ENCODE measurements at regions not wholly inside any gene's neighbourhood (a gene's known extent, or its start where the extent isn't known, plus 50 kb on each side); places are given as distances from the start of the nearest gene placed in this dataset.
"Not testable (repeated sequence)": the region's sequence is repeated elsewhere in the genome, so short reads cannot be mapped to it uniquely, and the experiment has no call there.

GRCh38 chr20:53719171-53719803, 125.6 kb upstream of the ZNF217 start:
- not testable (repeated sequence) for H3K4me1 ChIP-seq (ENCODE audit: control insufficient read depth, insufficient read depth, low read length); H3K36me3 ChIP-seq (ENCODE audit: control insufficient read depth, insufficient read depth, low read length); DNase-seq; H3K4me3 ChIP-seq (ENCODE audit: low read length); H3K9me3 ChIP-seq (ENCODE audit: control insufficient read depth, low read depth, low read length); H3K27me3 ChIP-seq (ENCODE audit: control insufficient read depth, insufficient read depth, low read length); H3K27ac ChIP-seq (ENCODE audit: low read length)
- WGBS (ENCODE audit: insufficient coverage, low lambda C conversion rate), result 100% methylated on average over 1 of the region's 8 CpGs

GRCh38 chr20:53718142-53719021, 124.7 kb upstream of the ZNF217 start:
- no peak for DNase-seq
- WGBS (ENCODE audit: insufficient coverage, low lambda C conversion rate), result 96% methylated on average over 4 of the region's 13 CpGs
- H3K27ac ChIP-seq (ENCODE audit: low read length), result no peak overlapping the region
- no peak overlapping the region for H3K4me3 ChIP-seq (ENCODE audit: low read length)
- no peaks in the 10 kb centered on the region for H3K27me3 ChIP-seq (ENCODE audit: control insufficient read depth, insufficient read depth, low read length)
- H3K9me3 ChIP-seq (ENCODE audit: control insufficient read depth, low read depth, low read length), result no peaks in the 10 kb centered on the region
- no peaks in the 10 kb centered on the region for H3K36me3 ChIP-seq (ENCODE audit: control insufficient read depth, insufficient read depth, low read length)
- no peaks in the 10 kb centered on the region for H3K4me1 ChIP-seq (ENCODE audit: control insufficient read depth, insufficient read depth, low read length)

- Histone ChIP-seq H3K36me3 (ENCODE audit: control insufficient read depth, insufficient read depth, low read length) (no peaks in the 10 kb centered on the region), H3K27ac (ENCODE audit: low read length) (no peak overlapping the region), H3K27me3 (ENCODE audit: control insufficient read depth, insufficient read depth, low read length) (no peaks in the 10 kb centered on the region), H3K4me3 (ENCODE audit: low read length) (no peak overlapping the region), H3K9me3 (ENCODE audit: control insufficient read depth, low read depth, low read length) (no peaks in the 10 kb centered on the region), H3K4me1 (ENCODE audit: control insufficient read depth, insufficient read depth, low read length) (no peaks in the 10 kb centered on the region)
- no peak for DNase-seq
- 73% methylated on average over 3 of the region's 6 CpGs for whole genome bisulfite sequencing (ENCODE audit: insufficient coverage, low lambda C conversion rate)
Observed at GRCh38 chr20:53716395-53716794, 122.8 kb upstream of the ZNF217 start.

GRCh38 chr20:53714524-53714923, 120.9 kb upstream of the ZNF217 start:
- Histone ChIP-seq H3K4me1 (ENCODE audit: control insufficient read depth, insufficient read depth, low read length) (no peaks in the 10 kb centered on the region), H3K27me3 (ENCODE audit: control insufficient read depth, insufficient read depth, low read length) (no peaks in the 10 kb centered on the region), H3K36me3 (ENCODE audit: control insufficient read depth, insufficient read depth, low read length) (no peaks in the 10 kb centered on the region), H3K27ac (ENCODE audit: low read length) (no peak overlapping the region), H3K9me3 (ENCODE audit: control insufficient read depth, low read depth, low read length) (no peaks in the 10 kb centered on the region), H3K4me3 (ENCODE audit: low read length) (no peak overlapping the region)
- no peak for DNase-seq
- no CpG with 5 or more reads among the region's 4 CpGs for WGBS (ENCODE audit: insufficient coverage, low lambda C conversion rate)

GRCh38 chr20:53713328-53714056, 119.9 kb upstream of the ZNF217 start:
- no peaks in the 10 kb centered on the region for H3K9me3 ChIP-seq (ENCODE audit: control insufficient read depth, low read depth, low read length)

GRCh38 chr20:53712212-53712977, 118.8 kb upstream of the ZNF217 start:
- DNase-seq, result no peak
- Histone ChIP-seq H3K27ac (ENCODE audit: low read length) (no peak overlapping the region), H3K9me3 (ENCODE audit: control insufficient read depth, low read depth, low read length) (no peaks in the 10 kb centered on the region), H3K36me3 (ENCODE audit: control insufficient read depth, insufficient read depth, low read length) (no peaks in the 10 kb centered on the region), H3K4me1 (ENCODE audit: control insufficient read depth, insufficient read depth, low read length) (no peaks in the 10 kb centered on the region), H3K27me3 (ENCODE audit: control insufficient read depth, insufficient read depth, low read length) (no peaks in the 10 kb centered on the region), H3K4me3 (ENCODE audit: low read length) (no peak overlapping the region)
- WGBS (ENCODE audit: insufficient coverage, low lambda C conversion rate), result no CpG with 5 or more reads among the region's 17 CpGs

More at GRCh38 chr20:53713328-53714056, 119.9 kb upstream of the ZNF217 start:
- WGBS (ENCODE audit: insufficient coverage, low lambda C conversion rate), result 90% methylated on average over 4 of the region's 17 CpGs
- DNase-seq, result no peak
- Histone ChIP-seq H3K27me3 (ENCODE audit: control insufficient read depth, insufficient read depth, low read length) (no peaks in the 10 kb centered on the region), H3K27ac (ENCODE audit: low read length) (no peak overlapping the region), H3K4me1 (ENCODE audit: control insufficient read depth, insufficient read depth, low read length) (no peaks in the 10 kb centered on the region), H3K36me3 (ENCODE audit: control insufficient read depth, insufficient read depth, low read length) (no peaks in the 10 kb centered on the region), H3K4me3 (ENCODE audit: low read length) (no peak overlapping the region)

GRCh38 chr20:53711333-53712211, 117.9 kb upstream of the ZNF217 start:
- DNase-seq, result no peak
- H3K36me3 ChIP-seq (ENCODE audit: control insufficient read depth, insufficient read depth, low read length), result no peaks in the 10 kb centered on the region
- no peak overlapping the region for H3K4me3 ChIP-seq (ENCODE audit: low read length)
- WGBS (ENCODE audit: insufficient coverage, low lambda C conversion rate), result 96% methylated on average over 3 of the region's 11 CpGs
- no peaks in the 10 kb centered on the region for H3K4me1 ChIP-seq (ENCODE audit: control insufficient read depth, insufficient read depth, low read length)
- no peaks in the 10 kb centered on the region for H3K9me3 ChIP-seq (ENCODE audit: control insufficient read depth, low read depth, low read length)
- H3K27ac ChIP-seq (ENCODE audit: low read length), result no peak overlapping the region
- H3K27me3 ChIP-seq (ENCODE audit: control insufficient read depth, insufficient read depth, low read length), result no peaks in the 10 kb centered on the region

- Histone ChIP-seq H3K4me3 (ENCODE audit: low read length) (no peak overlapping the region), H3K27me3 (ENCODE audit: control insufficient read depth, insufficient read depth, low read length) (no peaks in the 10 kb centered on the region), H3K27ac (ENCODE audit: low read length) (no peak overlapping the region), H3K36me3 (ENCODE audit: control insufficient read depth, insufficient read depth, low read length) (no peaks in the 10 kb centered on the region), H3K9me3 (ENCODE audit: control insufficient read depth, low read depth, low read length) (no peaks in the 10 kb centered on the region), H3K4me1 (ENCODE audit: control insufficient read depth, insufficient read depth, low read length) (no peaks in the 10 kb centered on the region)
- DNase-seq, result no peak
- WGBS (ENCODE audit: insufficient coverage, low lambda C conversion rate), result no CpG with 5 or more reads among the region's 6 CpGs
Observed at GRCh38 chr20:53708129-53708968, 114.7 kb upstream of the ZNF217 start.
